HG02973 (cell line): ENCODE measurements at regions not wholly inside any gene's neighbourhood (a gene's known extent, or its start where the extent isn't known, plus 50 kb on each side); places are given as distances from the start of the nearest gene placed in this dataset.

ENCODE experiments used
- ATAC-seq: cut with Tn5 transposase; IDR thresholded peaks from one replicate; pipeline ENCODE4 v1.9.1; 2021; ENCODE audit warnings: moderate library complexity; ENCODE audit not compliant: unreplicated experiment

DNA sequence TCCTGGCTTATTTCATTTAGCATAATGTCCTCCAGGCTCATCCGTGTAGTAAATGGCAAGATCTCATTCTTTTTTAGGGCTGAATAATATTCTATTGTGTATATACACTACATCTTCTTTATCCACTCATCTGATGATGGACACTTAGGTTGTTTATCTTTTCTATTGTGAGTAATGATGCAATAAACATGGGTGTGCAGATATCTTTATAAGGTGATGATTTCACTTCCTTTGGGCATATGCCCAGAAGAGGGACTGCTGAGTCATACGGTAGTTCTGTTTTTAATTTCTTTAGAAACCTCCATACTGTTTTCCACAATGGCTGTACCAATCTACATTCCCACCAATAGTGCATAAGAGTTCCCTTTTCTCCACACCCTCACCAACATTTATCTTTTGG is 317.6 kb upstream of the CNKSR2 start:
- ATAC-seq, result no peak

GRCh38 chrX:21047034-21047455 is 327.2 kb upstream of the CNKSR2 start:
- no peak for ATAC-seq

DNA sequence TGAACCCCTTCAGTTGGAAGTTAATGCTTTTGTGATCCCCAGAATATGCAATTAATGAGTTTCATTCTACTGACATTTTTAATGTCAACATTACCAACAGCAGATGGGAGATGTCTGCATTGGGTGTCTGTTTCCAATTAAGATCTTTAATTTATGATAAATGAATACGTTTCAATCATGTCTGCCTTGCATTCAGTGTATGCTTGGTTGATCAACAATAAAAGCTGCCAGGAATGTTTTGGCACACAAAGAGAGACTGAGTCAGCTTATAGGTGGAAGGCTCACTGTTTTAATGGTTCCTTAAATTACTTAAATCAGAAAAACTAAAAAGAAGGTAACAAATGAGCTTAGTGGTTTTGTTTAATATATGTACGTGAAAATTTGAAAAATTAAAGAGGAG is 359.9 kb upstream of the CNKSR2 start:
- no peak for ATAC-seq

DNA sequence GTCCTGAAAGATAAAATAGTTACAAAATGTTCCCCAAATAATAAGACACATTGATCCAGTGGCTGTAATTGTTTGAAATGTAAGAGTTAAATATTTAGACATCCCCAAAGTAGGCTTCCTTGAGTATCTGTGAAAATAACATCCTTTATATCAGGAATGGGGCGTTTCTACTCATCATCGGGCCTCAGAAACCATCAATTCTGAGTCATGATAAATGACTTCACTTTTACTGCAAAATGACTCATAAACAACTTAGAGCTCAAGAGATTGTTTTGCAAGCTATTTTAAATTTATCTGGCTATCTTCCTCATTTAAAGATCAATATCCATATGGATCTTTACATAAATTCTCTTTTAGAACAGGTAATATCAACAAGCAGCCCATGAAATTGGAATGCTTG is 369.4 kb upstream of the CNKSR2 start:
- no peak for ATAC-seq

DNA sequence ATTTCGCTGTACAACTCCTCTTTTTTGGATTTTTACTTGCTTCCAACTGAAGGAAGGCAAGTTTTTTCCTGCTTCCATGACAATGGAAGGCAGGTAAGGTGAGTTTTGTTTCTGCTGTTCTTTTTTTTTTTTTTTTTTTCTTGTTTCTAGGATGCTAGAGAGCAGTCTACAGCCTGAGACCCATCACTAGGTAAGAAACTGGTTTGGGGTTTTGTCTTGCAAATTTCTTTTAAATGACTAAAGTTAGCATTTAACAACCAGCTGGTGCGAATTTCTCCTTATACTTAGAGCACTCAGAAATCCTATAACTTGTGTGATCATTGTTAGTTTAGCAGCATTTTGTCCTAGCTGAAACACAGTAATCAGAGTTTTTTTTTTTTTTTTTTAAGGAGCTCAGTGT is 378.4 kb upstream of the CNKSR2 start:
- ATAC-seq, result no peak

- no peak for ATAC-seq
Measured at GRCh38 chrX:20989361-20989760, 384.9 kb upstream of the CNKSR2 start.

- ATAC-seq, result no peak
Measured at GRCh38 chrX:20988804-20989203, 385.4 kb upstream of the CNKSR2 start.

DNA sequence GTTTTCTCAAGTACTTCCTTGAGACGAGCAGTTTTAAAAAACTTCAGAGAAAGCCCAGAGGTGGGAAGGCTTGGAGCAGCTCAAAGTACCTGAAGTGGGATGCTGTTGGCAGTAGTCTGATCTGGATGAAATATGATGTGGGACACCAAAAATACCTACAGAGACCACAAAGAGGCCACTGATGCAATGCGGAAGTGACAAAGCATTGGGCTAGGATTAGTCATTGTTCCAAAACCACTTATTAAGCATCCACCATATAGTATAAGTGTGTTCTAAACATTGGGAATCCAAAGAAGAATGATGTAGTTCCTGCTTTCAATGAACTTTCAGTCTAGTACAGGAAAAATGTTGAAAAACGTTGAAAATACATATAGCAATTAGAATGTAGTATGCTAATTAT is 386.1 kb upstream of the CNKSR2 start:
- no peak for ATAC-seq

GRCh38 chrX:20980426-20980825 is 393.8 kb upstream of the CNKSR2 start:
- ATAC-seq, result no peak

- ATAC-seq, result no peak
Measured at GRCh38 chrX:20974326-20974725, 399.9 kb upstream of the CNKSR2 start.

- no peak for ATAC-seq
Measured at GRCh38 chrX:20973038-20973437, 401.2 kb upstream of the CNKSR2 start.

DNA sequence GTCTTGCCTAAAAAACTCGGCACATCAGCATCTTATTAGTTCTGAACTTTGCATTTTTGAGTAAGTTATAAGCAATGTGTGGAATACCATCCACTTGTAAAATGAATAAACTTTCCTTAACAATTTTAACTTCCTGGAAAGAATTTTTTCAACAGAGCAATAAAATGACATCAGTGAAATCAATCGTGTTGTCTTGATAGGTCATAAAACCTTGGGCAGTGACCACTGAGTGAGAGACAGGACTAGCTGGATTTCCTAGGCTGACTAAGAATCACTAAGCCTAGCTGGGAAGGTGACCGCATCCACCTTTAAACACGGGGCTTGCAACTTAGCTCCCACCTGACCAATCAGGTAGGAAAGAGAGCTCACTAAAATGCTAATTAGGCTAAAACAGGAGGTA is 403.0 kb upstream of the CNKSR2 start:
- no peak for ATAC-seq

DNA sequence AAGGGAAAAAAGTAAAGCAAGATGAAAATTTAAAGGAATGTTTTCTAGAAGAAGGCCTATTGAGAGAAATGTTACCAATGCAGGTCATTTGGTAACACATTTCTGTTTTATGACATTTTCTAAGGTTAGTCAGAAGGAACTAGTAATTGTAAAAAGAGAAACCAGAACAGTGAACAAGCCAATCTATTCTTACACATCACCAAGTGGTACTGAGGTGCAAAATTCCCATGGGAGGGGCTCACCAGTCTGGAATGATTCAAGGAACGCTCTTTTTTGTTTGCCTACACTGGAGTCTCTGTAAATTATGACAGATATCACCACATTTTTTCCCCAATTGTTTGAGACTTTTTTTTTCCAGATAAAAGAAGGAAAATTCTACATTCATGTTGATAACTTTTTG is 404.7 kb upstream of the CNKSR2 start:
- no peak for ATAC-seq

DNA sequence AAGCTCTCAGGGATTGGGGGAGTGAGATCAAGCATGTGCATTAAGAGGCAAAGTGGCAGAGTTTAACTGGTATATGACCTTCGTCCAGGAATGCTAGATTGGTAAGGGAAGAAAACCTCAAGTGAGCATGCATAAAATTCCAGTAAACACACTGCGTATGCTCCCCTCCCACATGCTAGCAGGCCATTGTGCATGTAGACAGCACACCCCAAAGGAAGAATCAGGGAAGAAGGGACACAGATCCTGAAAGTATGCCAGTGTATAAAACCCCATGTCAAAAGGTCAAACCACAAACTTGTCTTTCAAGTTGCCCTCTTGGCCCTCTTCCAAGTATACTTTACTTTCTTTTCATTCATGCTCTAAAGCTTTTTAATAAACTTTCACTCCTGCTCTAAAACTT is 405.2 kb upstream of the CNKSR2 start:
- no peak for ATAC-seq

DNA sequence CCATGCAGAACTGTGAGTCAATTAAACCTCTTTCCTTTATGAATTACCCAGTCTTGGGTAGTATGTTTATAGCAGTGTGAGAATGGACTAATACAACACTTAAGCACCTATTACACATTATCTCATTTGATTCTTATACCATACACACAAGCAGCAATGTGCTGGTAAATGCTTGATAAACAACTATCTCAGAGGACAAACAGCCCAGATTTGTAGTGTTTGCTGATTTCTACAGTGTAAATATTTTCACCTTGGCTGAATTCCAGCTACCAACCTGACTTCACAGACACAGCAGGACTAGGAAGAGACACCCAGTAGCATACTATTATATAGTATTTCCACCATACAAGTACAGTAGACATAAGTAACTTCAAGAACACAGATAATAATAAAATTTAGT is 406.5 kb upstream of the CNKSR2 start:
- ATAC-seq, result no peak

DNA sequence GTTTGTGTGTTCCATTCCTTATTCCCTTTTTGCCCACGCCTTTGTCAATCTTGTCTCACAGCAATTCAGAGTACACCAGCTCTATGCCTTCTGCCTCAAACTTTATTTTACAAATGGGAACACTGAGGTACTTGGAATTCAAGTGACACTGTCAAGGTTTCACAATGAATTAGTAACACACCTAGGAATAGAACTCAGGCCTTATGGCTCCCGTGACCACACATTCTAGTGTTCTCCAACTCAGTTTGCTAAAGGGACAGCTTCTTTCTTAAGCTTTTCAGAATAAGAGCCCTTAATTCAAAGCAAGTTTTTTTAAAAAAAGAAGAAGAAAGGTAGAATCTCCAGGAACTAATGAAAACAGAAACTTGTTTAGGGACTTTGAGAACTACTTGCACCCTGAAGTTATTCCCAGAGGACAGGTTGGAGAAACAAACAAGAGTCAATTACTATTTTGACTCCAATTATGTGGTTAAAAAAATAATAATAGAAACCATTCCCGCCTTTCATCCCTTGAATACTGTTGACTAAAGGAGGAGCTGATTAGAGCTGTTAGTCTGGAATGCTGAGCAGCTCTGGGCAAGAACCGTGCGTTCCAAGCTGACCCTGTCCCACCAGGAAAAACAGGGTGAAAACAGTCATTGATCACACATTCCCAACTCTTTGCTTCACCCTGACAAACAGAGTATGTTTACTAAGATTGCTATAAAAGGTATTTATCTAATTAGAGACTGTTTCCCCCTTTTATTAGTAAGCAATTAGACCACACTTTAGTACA is 408.8 kb upstream of the CNKSR2 start:
- no peak for ATAC-seq

- no peak for ATAC-seq
Measured at GRCh38 chrX:20954014-20954413, 420.2 kb upstream of the CNKSR2 start.

- no peak for ATAC-seq
Measured at GRCh38 chrX:20952180-20952579, 422.0 kb upstream of the CNKSR2 start.

DNA sequence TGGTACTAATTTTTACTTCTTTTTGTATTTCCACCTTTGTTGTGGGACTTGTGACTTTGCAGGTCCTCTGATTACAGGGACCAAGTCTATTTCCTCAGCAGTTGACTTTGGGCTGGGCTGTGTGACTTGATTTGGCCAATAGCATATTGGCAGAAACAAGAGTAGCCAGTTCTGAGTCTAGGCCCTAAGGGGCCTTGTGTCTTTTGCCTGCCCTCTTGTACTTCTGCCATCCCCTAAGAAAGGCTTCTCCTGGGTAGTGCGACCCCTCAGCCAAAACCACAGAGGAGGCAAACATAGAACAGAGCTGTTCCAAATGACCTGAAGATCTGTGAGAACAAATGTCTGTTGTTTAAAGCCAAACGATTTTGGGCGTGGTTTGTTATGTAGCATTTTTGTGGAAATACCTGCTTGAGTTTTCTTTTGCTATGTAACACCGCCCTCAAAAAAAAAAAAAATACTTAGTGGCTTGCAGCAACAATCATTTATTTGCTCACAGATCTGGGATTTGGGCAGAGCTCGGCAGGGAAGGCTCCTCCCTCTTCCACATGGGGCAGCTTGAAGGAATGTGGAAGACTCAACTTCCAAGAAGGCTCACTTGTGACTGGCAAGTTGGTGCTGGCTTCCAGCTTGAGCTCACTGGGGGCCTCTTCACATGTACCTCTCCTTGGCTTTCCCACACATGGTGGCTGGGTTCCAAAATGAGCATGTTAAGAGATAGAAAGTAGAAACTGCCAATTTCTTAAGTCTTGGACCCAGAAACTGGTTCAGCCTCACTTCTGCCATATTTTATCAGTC is 423.0 kb upstream of the CNKSR2 start:
- no peak for ATAC-seq

GRCh38 chrX:20947411-20947912 is 426.8 kb upstream of the CNKSR2 start:
- no peak for ATAC-seq

DNA sequence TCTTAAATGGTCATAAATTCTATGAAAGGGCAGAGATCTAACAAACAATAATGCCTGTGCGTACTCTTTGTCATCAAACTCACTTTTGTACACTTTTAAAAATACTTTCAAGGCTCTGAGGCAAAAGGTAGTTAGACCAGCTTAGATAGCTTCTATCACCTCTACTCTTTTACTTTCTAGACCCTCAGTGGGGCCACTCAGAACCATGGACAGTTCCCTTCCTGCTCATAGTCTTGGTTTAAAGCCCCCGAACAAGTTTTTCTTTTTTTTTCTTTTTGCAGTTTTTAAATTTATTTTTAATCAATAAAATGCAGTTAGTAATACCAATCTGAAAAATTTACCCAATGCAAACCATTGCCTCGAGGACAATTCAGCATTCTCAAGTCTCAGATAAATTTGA is 460.5 kb upstream of the CNKSR2 start:
- ATAC-seq, result no peak

DNA sequence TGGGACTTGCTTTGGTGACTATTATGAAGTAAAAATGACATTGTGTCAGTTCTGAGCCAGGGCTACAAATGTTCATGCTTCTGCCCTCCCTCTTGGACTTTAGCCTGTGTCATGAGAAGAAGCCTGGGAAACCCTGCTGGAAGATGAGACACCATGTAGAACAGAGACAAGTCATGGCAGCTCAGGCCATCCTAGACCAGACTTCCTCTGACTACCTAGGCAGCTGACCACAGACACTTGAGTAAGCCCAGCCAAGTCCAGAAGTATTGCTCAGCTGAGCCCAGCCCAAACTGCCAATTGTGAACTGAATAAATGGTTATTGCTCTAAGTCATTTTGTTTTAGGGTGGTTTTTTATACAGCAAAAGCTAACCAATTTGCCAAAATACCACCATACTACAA is 467.6 kb upstream of the CNKSR2 start:
- no peak for ATAC-seq
